Ammon's horn (tissue), 1 donor: ENCODE measurements at regions not wholly inside any gene's neighbourhood (a gene's known extent, or its start where the extent isn't known, plus 50 kb on each side); places are given as distances from the start of the nearest gene placed in this dataset.

Experiments used
- DNase-seq: peaks from one replicate; pipeline ENCODE4 v3.0.0-alpha.2; 2016; ENCODE audit warnings: low spot score

GRCh38 chr5:13477118-13477737, 467.3 kb downstream of the DNAH5 start:
- no peak for DNase-seq

DNA sequence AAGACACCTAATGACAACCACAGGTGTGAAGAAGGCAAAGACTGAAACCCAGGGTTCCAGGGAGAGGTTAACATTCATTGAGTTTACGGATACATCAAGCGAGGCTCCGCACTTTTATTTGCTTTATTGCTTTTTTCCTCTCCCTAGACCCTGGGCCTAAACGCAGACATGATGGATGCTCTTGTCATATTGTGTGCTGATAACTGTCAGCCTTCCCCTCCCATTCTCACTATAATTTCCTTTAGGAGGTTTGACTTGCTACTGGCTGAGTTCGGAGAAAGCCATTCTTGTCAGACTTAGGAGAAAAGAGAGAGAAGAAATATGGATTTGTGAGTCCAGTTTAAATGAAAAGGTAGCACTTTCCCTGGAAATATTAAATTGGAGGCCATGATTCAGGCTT, 471.6 kb downstream of the DNAH5 start:
- DNase-seq: no peak

GRCh38 chr5:13470975-13471374, 473.5 kb downstream of the DNAH5 start:
- no peak for DNase-seq

DNA sequence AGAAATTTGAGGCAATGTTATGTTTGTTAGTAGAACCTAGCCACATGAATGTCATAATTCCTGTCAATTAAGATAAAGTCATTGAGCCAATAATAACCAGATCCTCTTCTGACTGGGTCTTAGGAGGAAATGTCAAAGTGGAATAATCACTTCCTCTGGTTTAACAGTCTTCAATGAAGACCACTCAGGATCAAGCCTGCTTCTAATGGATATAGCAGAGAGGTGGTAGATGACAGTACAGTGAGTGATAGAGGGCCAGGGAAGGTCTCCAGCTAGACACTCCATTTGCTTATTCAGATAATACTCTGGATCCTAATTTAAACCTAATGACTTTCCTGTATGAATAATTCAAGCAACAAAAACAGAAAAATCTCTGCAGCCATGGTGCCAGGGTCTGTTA, 474.2 kb downstream of the DNAH5 start:
- DNase-seq: no peak

DNA sequence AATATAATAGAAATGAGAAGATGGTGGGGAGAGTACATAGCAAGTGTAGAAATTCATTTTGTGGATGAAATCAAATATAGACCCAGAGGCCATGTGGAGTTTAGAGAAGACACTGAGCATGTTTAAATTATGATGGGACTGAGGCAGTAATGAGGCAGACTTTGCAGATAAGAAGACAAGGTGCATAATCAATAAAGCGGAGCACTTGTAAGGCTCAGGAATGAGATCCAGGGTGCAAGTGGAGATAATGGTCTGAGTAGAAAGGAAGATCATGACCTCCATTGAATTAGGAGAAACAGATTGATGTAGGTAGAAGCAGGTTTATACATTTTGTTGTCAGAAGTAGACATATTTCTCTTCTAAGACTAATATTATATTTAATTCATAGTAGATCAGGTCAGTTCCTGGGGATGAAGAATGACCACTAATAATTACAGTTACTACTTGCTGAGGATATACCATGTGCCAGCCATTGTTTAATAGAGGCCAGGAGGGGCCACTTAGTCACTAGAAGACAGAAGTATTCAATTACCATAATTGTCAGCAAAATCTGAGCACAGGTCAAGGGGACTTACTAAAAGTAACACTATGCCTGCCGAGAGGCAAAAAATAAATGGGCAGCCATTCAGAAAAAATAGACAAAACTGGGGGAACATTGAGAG, 479.8 kb downstream of the DNAH5 start:
- no peak for DNase-seq

DNA sequence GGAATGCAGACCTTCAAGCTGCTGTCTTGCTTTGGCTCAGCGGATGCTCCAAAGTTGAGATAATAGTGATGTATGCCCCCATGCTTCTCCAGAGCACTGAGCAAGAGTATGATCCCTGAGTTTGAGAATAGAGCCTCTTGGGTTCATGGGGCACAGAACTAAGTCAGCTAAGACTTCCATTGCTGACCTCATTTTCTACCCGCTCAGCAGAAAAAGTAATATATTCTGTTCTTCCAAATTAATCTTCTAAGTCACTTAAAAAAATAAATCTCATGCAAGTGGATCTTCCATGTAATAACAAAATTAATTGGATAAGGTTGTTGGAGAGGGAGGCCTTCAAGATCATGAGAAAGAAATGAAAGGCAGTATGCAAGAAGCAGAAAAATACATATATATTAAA, 483.9 kb downstream of the DNAH5 start:
- no peak for DNase-seq

DNA sequence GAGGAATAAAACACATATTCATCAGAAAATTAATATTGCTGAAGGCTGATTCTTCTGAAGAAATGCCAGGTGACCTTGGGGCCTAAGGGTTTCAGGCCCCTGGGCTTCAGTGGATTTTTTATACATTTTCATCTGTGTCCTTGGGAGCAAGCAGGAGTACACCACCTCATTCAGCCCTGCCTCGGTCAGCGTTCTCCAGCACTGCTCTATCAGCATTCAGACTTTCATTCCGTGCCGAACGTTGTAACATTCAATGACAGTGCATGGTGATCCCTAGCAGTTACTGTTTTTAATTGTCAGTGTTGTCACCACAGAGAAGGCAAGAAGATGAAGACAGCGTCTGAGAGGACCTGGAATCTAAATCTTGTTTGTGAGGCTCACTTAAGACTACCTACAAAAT, 490.4 kb downstream of the DNAH5 start:
- DNase-seq: no peak

- no peak for DNase-seq
Measured at GRCh38 chr5:13448843-13449242, 495.6 kb downstream of the DNAH5 start.

DNA sequence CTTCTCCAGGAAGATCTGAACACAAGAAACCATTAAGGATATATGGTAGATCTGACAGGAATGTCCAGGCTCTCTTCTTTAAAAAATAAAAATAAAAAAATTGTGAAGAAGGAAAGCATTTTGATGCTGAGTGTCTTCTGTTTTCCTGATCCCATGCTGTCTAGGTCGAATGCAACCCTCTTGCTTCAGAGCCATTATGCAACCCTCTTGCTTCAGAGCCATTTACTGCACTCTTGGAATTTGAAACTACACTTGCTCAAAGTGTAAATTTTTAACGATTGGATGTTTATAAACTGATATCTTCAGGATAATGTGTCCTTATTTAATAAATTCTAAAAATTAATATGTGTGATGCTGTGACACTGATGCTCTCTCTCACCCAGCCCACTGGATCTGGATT, 505.1 kb downstream of the DNAH5 start:
- DNase-seq: no peak

- DNase-seq: no peak
Measured at GRCh38 chr5:13427827-13428557, 516.5 kb downstream of the DNAH5 start.

DNA sequence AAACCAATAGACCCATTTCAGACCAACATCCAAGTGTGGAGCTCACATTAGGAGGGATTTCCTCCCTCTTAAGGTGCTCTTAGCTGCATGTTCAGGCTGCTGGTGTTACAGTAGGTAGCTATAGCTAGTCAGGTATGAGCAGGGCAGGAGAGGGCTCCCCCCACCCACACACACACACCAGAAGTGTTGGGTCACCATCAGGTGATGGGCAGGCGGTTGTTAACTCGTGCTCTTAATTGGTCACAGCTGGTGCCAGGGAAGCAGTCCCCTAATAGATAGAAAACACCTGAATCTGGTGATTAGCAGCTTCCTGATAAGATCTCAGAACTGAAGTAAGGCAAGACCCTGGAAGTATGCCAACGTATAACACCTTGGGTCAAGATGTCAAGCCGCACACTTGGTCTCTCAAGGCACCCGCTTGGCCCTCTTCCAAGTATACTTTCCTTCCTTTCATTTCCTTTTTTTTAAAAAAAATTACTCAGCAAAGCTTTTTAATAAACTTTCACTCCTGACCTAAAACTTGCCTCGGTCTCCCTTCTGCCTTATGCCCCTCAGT, 532.4 kb downstream of the DNAH5 start:
- no peak for DNase-seq

- DNase-seq: no peak
Measured at GRCh38 chr5:13408616-13409015, 535.9 kb downstream of the DNAH5 start.

DNA sequence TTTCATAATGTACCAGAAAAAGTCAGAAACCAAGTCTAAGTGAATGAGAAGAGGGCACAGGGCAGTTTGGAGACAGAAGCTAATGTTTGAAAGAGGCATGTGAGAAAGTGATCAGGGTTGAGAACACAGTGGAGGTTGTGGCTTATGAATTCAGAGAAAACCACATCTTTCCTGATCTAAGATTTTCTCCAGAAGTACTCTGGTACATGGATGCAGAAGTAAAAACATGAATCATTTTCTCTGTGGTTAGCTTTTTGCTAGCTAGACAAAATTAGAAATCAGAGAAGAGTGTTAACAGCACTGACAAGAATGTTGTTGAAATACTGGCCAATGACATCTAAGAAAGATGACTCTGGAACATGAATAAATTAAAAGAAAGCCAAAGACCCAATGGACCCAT, 541.1 kb downstream of the DNAH5 start:
- DNase-seq: no peak

- no peak for DNase-seq
Measured at GRCh38 chr5:13385066-13385465, 559.4 kb downstream of the DNAH5 start.

DNA sequence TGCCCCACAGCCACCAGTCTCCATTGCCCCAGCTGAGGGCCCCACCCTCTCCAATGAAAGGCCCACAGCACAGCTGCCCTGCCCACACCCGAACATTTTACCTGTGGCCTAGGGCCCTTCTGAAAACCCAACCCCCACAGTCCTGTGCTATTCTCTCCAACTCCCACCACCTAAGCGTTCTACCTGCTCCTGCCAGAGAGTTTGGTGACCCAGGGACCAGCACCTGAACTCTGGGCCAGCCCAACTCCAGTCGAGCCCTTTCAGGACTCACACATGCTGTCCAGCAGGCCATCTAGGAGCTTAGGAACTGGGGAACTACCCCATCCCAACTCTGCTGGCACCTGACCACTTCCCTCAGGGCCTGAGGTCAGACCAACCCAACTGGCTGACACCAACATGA, 562.3 kb downstream of the DNAH5 start:
- no peak for DNase-seq

DNA sequence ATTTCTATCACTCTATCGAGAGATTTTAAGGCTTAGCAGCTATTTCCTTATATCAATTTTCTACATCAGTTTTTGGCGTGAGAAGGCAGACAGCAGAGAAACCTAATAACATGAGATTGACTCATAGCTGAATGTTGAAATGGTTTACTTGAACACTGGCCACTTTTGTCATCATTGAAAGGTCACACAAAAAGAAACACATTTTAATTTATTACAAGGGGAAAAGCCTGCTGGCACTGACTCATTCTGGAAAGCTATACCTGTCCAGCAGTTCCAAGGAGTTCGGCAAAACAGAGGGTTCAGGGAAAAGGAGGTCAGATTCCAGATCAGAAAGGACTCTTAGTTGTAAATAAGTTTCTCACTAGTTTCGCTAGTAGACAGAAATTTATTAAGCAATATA, 566.4 kb downstream of the DNAH5 start:
- DNase-seq: no peak

GRCh38 chr5:13359344-13359743, 585.1 kb downstream of the DNAH5 start:
- peak; percentile 13 for DNase-seq

GRCh38 chr5:13358342-13358741, 586.1 kb downstream of the DNAH5 start:
- no peak for DNase-seq

DNA sequence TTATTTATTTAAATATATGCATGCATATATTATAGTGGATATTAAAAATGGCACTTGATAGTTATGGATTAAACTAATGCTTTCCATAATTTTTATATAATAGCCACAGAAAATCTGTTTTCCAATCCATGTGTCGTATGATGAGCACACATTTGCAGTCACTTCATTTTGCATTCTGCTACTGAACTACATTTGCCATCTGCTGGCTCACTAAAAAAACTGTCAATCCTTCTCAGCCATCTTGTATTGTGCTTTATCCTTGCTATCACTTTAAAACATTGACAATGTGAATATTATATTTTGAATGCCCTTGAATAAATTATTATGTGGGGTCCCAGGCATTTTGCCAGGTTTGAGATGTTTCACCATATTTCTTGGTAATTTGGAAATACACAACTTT, 586.6 kb downstream of the DNAH5 start:
- DNase-seq: peak; percentile 28

DNA sequence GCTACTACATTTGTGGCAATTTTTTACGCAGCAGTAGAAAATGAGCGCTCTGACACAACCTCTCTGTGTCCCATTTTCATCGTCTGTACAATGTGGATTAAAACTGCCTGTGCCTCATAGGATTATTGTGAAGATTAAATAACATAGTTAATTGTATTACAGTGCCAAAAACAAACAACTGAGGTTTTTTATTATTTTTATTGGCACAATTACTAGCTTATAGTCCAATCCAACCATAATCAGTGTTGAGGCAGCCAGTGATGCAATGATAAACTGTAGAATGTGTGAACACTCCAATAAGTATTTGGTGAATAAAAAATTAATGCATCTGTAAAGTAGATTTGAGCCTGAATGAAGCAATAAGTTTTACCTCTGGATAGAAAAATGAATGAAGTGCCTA, 588.3 kb downstream of the DNAH5 start:
- no peak for DNase-seq

- DNase-seq: no peak
Measured at GRCh38 chr5:13354611-13355010, 589.9 kb downstream of the DNAH5 start.

GRCh38 chr5:13350767-13351166, 593.7 kb downstream of the DNAH5 start:
- no peak for DNase-seq

DNA sequence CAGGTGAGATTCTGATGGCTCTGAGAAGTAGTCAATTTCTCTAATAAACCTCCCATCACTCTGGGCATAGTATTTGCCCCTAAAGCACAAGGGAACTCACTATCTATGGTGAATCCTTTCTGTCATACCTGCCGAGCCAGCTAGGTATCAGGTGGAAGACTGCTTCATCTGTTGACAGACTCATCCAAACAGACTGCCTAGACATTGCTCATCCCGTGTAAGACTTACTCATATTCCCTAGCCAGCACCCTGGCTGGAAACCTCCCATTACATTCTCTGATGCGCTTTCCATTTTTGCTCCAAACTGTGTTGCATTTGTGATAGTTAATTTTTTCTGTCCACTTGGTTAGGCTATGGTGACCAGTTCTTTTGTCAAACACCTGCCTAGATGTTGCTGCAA, 595.9 kb downstream of the DNAH5 start:
- DNase-seq: no peak
